ENCODE measurements at regions not wholly inside any gene's neighbourhood (a gene's known extent, or its start where the extent isn't known, plus 50 kb on each side); places are given as distances from the start of the nearest gene placed in this dataset.
A peak's percentile ranks its signal among the peaks of the same experiment; 100 is the strongest.
"Not testable (repeated sequence)": the region's sequence is repeated elsewhere in the genome, so short reads cannot be mapped to it uniquely, and the experiment has no call there.

DNA sequence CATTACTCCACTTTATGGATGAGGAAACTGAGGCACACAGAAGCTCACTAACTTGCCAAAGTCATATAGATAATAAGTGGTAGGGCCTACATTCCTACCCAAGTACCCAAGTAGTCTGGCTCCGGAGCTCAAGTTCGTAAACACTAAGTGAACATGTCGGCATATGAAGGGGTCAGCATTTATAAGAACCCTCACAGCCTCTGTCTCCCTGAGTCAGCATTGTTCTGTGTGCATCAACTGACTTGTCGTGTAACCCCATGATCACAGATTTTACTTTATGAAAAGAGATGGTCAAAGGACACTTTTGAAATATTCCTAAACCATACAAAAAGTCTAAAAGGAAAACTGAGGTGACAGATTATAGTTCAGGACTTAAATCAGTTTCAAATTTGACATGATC lies 260.1 kb upstream of the CCDC54 start:
- FAIRE-seq = no peak

DNA sequence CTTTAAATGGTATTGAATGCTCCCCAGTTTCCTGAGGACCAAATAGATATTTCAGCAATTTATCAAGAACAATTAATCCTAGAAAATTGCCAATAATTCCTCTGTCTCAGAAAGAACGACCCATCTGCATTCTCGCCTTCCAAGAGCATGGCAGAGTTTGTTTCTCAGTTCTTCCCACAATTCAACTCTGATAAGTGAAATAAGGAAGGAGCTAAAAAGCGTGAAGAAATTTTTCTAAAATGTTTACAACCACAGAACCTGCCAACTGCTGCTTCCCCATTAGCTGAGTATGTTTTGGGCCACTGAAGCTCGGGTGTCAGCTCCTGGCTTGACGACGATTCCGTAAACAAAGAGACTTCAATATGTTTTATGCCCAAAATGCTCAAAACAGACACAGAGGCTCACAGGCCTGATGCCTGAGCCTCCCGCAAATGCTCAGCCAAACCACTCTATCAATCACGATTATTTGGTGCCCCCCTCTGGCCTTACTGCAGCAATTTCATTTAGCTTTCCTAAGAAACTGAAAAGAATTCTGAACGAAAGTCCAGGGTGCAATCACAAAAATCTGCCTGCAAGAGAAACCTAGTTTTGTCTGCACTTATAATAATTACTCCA lies 259.2 kb upstream of the CCDC54 start:
- no peak for FAIRE-seq

DNA sequence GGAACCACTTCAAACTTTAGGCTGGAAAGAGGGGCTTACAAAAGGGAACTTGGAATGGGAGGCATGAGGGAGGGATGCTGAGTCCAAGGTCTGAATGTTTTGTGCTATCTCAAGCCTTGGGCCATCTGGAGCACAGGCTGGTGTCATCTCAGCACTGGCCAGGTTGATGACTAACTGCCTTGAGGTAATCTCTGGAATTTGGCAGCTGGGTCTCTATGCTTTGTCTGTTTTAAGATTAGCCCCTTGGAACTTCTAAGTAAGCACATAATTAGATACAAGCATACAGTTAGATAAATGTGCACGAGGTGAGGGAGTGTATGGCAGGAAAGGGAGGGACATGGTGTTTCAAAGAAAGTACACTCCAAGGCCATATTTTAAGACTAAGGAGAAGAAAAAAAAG lies 252.4 kb upstream of the CCDC54 start:
- FAIRE-seq = no peak

DNA sequence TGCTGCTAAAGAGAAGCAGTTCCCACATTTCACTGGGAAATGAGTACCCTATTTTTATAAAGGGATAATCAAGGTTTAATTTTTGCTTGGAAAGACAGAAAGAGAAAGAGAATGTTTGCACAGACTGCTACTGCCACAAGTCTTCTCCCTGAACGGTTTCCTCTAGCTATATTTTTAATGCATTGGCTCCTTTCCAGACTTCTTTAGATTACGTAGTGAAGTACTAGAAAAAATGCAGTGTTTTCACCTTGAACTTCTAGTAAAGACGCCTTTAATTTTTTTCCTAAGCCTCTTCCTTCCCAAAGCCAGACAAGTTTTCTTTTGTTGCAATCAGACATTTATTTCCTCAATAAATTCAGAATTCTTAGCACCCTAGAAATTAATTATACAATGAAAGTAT lies 248.3 kb upstream of the CCDC54 start:
- no peak for FAIRE-seq

DNA sequence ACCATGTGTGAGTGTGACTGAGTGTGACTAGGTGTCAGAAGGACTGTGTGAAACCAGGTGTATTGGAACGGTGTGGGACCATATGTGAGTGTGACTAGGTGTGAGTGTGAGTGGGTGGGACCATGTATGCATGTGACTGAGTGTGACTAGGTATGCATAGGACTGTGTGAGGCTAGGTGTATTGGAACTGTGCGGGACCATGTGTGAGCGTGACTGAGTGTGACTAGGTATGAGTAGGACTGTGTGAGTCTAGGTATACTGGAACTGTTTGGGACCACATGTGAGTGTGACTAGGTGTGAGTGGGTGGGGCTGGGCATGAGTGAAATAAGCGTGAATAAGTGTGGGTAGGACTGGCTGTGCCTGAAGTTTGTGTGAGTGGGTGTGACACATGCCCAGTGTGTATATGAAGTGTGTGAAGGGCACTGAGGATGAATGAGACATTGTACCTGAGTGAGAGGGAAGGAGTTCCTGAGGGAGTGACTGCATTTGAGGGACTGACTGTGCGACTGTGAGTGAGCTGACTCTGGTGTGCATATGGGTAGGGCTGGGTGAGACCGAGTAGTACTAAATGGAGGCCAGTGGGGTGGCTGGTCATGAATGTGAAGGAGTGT lies 247.0 kb upstream of the CCDC54 start:
- no peak for FAIRE-seq

DNA sequence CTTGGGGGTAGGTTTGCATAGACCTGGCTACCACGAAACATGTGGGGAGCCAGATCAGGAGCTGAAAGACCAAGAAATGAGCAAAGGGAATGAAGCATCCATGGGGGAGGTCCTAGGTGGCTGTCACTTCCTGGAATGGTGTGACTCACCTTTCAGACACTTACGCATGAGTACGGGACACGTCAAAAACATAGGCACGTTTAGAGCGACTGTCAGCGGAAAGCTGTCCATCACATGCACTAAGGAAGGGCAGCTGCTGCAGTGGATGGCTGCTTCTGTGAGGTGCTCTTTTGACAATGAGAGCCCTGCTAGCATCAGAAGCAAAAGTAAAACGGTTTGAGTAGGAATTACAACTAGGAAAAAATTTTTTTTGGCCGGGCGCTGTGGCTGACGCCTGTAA lies 244.6 kb upstream of the CCDC54 start:
- FAIRE-seq = no peak

DNA sequence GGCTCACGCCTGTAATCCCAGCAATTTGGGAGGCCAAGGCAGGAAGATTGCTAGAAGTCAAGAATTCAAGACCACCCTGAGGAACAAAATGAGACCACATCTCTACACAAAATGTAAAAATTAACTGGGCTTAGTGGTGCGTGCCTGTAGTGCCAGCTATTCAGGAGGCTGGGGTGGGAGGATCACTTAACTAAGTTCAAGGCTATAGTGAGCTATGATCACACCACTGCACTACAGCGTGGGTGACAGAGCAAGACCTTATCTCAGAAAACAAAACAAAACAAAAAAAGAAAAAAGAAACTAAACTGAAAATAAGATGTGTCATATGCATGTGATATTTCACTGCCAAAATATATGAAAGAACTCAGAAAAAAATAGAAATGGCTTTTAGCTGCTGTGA lies 243.3 kb upstream of the CCDC54 start:
- FAIRE-seq = no peak

DNA sequence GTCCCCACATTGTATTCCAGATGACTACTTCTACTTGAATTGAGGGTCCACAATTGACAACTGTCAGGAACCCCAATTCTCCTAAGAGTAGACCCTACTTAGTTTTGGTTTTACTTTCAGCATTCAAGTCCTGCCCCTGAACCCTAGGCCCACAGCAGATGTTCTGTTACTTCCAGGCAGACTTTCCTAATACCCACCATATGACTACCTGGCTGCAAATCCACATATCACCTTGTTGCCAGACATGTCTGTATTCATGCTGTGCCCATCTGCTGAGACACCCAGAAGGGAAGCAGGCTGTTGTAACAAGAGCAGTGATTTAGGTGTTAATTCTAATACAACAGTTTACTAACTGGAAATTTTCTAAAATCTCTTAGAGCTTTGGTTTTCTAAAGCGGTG lies 235.1 kb upstream of the CCDC54 start:
- no peak for FAIRE-seq

DNA sequence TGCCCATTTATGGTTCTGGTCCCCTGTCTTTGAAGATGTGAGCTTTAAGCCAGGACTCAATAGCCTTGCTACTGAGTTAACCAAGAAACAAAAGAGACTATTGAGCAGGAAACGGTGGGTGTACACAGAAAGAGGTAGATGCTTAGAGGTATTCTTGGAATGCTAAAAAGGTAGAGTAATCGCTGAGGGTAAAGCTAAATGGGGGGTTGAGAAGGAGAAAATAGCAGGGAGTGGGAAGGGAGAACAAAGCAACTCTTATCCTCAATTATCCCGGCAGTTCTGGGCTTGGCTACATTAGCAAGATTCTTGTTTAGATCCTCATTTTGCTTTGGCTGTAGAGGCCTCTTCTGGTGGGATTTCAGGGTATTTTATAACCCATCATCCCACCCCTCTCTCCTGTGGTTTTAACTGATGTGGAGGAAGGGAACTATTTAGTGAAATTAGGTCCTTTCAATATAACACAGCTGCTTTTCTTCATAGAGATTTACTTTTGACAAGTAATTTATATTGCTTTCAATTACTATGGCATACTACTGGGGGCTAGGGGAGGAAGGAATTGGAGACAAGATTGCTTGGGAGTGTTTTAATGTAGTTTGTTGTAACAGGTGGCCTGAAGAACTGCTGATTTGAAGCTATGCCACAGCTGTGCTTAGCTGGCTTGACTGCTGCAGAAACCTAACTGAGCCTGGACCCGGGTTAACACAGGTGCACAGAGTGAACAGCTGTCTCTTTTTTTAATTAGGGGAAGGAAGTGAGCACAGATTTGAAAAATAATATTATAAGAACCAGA lies 234.3 kb upstream of the CCDC54 start:
- FAIRE-seq = no peak

DNA sequence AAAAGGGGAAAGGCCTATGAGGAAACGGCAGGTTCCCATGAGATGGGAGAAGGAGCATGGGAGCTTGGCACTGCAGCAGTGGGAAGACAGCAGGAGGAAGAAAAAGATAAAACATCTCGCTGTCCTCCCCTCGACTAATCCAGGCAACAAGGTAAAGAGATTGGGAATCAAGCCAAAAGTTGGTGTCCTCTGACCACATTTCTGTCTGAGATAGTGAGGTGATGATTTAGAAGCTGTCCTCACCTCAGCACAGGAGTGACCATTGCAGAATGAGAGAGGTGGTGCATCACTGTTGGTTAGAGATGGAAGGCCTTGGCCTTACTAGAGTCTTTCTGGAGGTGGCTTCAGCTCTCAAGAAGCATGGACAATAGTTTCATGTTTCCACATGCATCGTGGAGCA lies 226.6 kb upstream of the CCDC54 start:
- no peak for FAIRE-seq

DNA sequence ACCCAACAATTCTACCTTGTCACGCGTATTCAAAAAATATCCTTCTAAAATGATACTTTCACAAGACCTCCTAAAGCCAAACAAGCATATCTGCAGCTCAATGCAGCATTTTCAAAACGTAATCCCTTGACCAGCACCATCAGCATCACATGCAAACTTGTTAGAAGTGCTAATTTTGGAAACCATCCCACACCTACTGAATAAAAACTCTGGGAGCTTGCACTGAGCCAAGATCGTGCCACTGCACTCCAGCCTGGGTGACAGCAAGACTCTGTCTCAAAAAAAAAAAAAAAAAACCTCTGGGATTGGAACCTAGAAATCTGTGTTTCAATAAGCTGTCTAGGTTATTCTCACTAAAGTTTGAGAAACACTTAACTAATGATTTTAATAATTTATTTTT lies 223.3 kb upstream of the CCDC54 start:
- no peak for FAIRE-seq

DNA sequence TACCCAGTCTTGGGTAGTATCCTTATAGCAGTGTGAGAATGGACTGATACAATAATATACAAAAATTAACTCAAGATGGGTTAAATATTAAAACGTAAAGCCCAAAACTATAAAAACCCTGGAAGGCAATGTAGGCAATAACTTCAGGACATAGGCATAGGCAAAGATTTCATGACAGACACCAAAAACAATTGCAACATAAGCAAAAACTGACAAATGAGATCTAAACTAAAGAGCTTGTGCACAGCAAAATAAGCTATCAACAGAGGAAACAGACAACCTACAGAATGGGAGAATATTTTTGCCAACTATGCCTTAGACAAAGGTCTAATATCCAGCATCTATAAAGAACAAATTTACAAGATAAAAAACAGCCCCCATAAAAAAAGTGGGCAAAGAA lies 204.8 kb upstream of the CCDC54 start:
- FAIRE-seq = no peak

DNA sequence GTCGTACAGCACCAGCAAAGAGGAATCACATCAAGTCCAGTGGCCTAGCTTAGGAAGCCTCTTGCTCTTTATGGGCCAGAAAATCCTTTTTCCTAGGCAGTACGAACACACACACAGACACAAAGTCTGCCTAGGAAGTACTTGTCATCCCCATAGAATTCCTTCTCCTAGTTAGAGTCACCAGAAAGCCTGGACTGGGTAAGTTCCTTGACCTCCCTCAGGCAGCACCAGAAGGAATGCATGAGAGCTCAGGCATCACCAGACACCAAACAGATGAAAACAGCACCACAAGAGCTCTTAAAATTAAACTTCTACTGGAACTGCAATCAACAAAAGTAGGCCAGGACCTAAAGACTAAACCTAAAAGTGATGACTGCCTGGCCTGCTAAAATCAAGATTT lies 192.9 kb upstream of the CCDC54 start:
- no peak for FAIRE-seq

DNA sequence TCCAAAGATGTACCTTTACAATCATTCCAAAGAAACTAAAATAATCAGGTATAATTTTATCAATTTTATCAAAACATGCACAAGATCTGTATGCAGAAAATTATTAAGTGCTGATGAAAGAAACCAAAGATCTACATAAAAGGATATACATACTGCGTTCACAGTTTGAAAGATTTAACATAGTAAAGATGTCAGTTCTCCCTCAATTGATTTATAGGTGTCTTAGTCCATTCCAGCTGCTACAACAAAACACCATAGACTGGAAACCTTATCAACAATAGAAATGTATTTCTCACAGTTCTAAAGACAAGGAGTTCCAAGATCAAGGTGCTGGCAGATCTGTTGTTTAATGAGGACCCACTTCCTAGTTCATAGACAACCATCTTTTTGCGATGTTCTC lies 189.0 kb upstream of the CCDC54 start:
- FAIRE-seq = no peak

DNA sequence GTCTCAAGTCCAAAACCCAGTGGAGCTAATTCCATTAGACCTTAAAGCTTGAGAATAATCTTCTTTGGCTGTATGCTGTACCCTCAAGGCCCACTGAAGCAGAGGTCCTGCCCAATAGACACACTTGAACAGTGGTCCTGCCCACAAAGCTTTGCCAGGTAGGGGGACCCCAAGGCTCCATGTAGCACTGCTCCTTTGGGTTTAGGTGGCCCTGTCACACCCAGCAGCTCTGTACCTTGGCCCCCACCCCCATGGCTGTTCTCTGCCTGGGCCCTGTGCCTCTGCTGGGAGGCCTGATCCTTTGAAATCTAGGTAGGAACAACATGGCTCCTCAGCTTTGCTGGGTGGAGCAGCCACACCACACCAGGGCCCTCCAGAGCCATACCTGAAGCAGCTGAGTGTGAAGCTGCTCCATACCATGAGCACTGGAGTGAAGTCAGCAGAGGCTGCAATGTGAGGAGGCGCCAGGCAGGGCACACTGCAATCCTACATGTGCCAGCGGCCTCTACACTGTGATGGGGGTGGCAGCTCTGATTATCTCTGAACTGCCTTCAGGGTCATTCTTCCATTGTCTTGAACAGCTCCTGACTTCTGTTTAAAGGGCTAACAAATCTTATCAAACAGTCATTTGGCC lies 188.0 kb upstream of the CCDC54 start:
- no peak for FAIRE-seq

DNA sequence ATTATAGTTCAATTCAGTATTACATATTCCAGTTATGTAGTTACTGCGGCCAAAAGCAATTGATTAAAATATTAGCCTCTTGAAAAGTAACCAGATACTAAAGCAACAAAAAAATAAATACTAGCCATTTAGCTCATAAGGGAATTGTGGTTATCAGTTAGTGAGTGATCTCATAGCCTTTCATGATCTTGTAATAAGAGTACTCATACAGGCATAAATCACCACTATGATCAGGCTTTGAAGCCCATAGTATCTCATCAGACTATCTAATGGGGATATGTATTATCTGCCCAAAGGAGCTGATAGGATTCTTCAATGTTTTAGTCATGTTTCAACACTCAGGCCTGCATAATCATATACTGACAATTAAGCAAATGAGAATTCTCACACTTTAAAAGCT lies 184.1 kb upstream of the CCDC54 start:
- no peak for FAIRE-seq

DNA sequence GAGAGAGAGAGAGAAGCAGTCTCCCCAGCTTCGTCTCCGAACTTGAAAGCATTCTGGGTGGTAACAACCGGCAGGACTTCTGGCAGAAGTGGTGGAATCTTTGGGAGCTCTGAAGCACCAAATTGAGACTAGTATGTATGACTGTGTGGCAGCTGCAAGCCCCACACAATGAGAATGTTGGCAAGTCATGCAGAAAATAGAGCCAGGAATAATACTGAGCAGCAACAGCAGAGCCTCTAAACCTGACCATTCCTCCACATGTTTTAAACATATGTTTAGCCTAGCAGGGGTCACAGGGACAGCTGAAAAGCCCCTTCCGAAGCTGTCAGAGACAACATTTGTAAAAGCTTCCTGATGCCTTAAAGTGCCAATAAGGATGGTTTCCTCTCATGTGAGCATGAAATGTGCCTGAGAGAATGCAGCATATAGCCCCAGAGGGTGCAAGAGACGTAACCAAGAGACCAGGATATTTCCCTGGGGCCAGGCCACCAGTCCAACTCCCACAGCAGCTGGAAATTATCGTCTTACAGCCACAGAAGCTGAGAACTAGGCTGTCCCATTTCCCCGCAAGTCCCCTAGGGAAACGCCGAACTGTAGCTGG lies 178.6 kb upstream of the CCDC54 start:
- FAIRE-seq = no peak

DNA sequence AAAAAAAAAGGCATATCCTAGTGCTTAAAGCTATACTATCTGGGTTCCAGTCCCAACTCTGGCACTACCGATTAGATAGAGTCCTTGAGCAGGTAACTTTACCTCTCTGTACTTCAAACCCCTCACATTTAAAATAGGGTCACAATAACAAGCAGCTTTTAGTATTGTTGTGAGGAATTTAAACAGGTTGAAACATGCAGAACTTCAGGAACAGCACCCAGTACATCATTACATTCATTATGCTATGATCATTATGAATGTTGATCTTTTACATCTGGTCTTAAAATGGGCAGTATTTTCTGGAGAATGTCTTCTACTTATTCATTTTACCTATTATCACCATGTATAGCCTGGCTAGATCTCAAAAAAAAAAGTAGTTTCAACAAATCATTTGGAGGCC lies 176.1 kb upstream of the CCDC54 start:
- no peak for FAIRE-seq

DNA sequence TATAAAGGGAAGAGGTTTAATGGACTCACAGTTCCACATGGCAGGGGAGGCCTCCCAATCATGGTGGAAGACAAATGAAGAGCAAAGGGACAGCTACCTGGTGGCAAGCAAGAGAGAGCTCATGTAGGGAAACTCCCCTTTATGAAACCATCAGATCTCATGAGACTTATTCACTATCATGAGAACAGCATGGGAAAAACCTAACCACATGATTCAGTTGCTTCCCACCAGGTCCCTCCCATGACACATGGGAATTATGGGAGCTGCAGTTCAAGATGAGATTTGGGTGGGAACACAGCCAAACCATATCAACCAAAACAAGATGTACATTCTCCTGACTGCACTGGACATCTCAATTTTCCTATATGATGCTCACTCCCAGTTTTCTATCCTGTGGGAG lies 174.4 kb upstream of the CCDC54 start:
- FAIRE-seq = not testable (repeated sequence)

DNA sequence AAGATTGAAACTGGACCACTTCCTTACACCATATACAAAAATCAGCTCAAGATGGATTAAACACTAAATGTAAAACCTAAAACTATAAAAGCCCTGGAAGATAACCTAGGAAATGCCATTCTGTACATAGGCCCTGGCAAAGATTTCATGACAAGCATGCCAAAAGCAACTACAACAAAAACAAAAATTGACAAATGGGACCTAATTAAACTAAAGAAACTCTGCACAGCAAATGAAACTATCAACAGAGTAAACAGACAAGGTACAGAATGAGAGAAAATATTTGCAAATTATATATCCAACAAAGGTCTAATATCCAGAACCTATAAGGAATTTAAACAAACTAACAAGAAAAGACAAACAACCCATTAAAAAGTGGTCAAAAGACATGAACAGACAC lies 173.1 kb upstream of the CCDC54 start:
- no peak for FAIRE-seq

DNA sequence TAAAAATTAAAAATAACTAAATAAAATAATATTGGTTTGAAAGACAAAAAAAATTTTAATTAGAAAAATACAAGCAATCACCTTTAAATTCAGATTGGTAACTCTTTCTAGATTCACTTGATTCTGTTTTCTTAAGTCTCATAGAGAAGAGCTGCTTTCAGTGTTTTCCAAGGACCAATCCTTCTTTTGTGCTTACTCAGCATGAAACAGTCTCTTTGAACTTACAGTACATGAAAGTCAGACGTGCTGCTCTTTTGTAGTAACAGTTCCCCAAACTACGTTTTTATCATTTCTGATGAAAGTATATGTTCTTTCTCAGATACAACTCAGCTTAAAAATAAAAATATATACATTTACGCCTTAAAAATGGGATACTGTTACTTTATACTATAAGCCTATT lies 171.9 kb upstream of the CCDC54 start:
- FAIRE-seq = no peak

DNA sequence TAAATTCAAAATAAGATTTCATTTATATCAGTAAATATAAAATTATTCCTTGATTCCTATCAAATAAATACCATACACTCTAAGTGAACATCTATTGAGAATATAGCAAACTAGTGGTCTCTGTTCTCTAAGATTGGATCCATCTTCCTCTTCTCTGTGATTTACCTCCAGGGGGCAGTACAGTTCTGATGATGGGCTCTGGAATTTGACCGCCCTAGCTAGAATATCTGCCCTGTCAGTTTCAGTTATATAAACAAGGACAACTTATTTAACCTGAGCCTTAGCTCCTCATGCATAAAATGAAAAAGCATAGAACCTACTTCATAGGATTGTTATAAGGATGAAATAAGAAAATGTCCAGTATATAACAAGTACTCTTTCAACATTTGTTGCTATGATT lies 171.1 kb upstream of the CCDC54 start:
- no peak for FAIRE-seq

DNA sequence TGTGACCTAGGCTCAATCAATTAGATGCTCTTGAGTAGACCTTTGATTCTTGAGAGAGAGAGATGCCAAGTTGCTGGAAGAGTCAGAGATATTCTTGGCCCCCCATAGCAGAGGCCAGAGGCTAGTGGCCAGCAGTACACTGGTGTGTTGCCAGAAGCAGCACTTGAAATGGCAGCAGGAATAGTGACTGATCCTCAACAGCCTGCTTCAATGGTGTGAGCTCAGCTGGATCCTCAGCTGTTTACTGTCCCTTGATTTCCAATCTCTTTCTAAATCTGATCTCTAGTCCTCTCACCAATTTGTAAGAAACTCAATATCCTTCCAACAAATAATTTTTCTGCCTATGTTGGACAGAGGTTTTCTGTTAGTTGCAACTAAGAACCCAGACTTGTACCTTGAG lies 170.3 kb upstream of the CCDC54 start:
- FAIRE-seq = no peak

DNA sequence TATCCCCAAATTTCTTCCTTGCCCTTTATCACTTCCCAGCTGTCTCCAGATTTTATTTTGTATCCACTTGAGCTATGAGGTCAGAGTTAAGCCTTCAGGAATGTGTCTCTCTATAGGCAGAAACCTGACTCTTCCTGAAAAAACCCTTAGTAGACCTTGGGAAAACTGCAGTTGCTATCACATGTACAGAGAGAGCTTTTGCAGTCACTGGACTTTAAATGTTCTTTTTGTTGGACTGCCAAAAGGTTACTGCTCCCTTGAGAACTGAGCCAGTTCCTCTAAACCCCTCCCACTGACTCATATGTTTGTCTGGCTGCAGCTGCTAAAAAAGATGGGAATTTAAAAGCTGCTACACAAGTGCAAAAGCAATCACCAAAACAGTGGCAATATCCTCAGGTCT lies 169.1 kb upstream of the CCDC54 start:
- peak; percentile 95 for FAIRE-seq

Data from endometrium (tissue), 2 donors.